DND-41 (cell line): ENCODE measurements at regions not wholly inside any gene's neighbourhood (a gene's known extent, or its start where the extent isn't known, plus 50 kb on each side); places are given as distances from the start of the nearest gene placed in this dataset.

Source experiments
- ATAC-seq: fragments of 200-7000 bp; cut with Tn5 transposase; 3 replicates; pipeline ENCODE4 v1.9.1; 2021; ENCODE audit warnings: low read depth; ENCODE audit not compliant: insufficient read depth
- DNase-seq: peaks from one replicate; pipeline ENCODE4 v3.0.0-alpha.2; 2020
- H2AFZ ChIP-seq: 2 replicates; pipeline ENCODE4 v1.6.0; 2012; ENCODE audit warnings: low read depth, low read length
- H3K27ac ChIP-seq: 2 replicates; pipeline ENCODE4 v1.5.1; 2012; ENCODE audit warnings: low read length, inconsistent platforms
- H3K27me3 ChIP-seq: fragments of 200-600 bp; sonication (generic); 2 replicates; pipeline ENCODE4 v1.6.0; 2012; ENCODE audit warnings: low read length, mild to moderate bottlenecking, inconsistent platforms; ENCODE audit not compliant: insufficient read depth, poor library complexity
- H3K36me3 ChIP-seq: 2 replicates; pipeline ENCODE4 v1.5.1; 2012; ENCODE audit warnings: low read length, inconsistent platforms; ENCODE audit not compliant: insufficient read depth
- H3K4me1 ChIP-seq: 2 replicates; pipeline ENCODE4 v1.5.1; 2012; ENCODE audit warnings: mild to moderate bottlenecking, low read length; ENCODE audit not compliant: insufficient read depth
- H3K4me2 ChIP-seq: 2 replicates; pipeline ENCODE4 v1.6.0; 2012; ENCODE audit warnings: mild to moderate bottlenecking, moderate library complexity, low read length, inconsistent platforms; ENCODE audit not compliant: insufficient read depth
- H3K4me3 ChIP-seq, 2 experiments: fragments of 200-600 bp in 1 of 2; shearing (Covaris generic) in 1 of 2; 2 replicates each; pipeline ENCODE4 v1.5.1; 2012 to 2016; ENCODE audit warnings: inconsistent platforms in 2 of 2, low read length in 2 of 2, mild to moderate bottlenecking in 2 of 2, low read depth in 1 of 2, moderate library complexity in 1 of 2
- H3K79me2 ChIP-seq: 2 replicates; pipeline ENCODE4 v1.6.0; 2012; ENCODE audit warnings: low read length, inconsistent platforms; ENCODE audit not compliant: insufficient read depth
- H3K9ac ChIP-seq: 2 replicates; pipeline ENCODE4 v1.6.0; 2012; ENCODE audit warnings: low read depth, mild to moderate bottlenecking, inconsistent platforms, low read length, moderate library complexity
- H3K9me3 ChIP-seq: 2 replicates; pipeline ENCODE4 v1.5.1; 2012; ENCODE audit warnings: low read length, moderate library complexity, mild to moderate bottlenecking, inconsistent platforms; ENCODE audit not compliant: insufficient read depth, severe bottlenecking
- H4K20me1 ChIP-seq: 2 replicates; pipeline ENCODE4 v1.6.0; 2012; ENCODE audit warnings: low read length; ENCODE audit not compliant: insufficient read depth
- CTCF ChIP-seq: IDR thresholded peaks from 2 replicates; pipeline ENCODE4 v1.5.1; 2012; ENCODE audit warnings: borderline replicate concordance, low read length, moderate library complexity, mild to moderate bottlenecking; ENCODE audit not compliant: poor library complexity, severe bottlenecking; ENCODE audit errors: extremely low read depth
- EZH2 ChIP-seq: IDR thresholded peaks from 3 replicates; pipeline ENCODE4 v1.6.1; 2012; ENCODE audit warnings: borderline replicate concordance, low read depth, mild to moderate bottlenecking, moderate library complexity, low read length, inconsistent platforms; ENCODE audit not compliant: severe bottlenecking

DNA sequence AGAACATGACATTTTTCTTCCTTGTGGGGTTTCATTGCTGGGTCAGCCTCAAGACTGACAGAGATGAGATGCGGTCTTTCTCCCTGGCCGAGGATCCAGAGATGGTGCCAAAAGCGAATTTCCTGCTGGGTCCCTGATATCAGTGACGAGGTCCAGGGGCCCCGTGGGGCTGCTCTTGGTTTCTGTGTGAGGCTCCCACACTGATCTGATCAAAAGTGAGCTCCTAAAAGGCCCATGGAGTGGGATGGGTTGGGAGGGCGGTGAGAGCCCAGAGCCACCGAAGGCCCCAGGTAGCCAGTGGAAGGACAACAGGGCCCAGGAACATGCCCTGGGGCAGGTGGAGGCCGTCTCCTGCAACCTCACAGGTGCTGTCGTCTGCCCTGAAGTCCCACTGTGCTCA, 208.4 kb upstream of the CDH4 start:
- no peaks in the 10 kb centered on the region for H3K79me2 ChIP-seq
- no peak overlapping the region for H3K4me3 ChIP-seq
- DNase-seq (no peak), ATAC-seq (no peak)
- no peaks in the 10 kb centered on the region for H3K36me3 ChIP-seq
- no peak overlapping the region for H3K4me2 ChIP-seq
- no peaks in the 10 kb centered on the region for H3K27me3 ChIP-seq
- no peaks in the 10 kb centered on the region for H3K4me1 ChIP-seq
- TF ChIP-seq EZH2 (no peak), CTCF (no peak)
- no peak overlapping the region for H3K27ac ChIP-seq
- no peak overlapping the region for H3K9ac ChIP-seq
- no peak overlapping the region for H2AFZ ChIP-seq
- no peaks in the 10 kb centered on the region for H4K20me1 ChIP-seq
- H3K9me3 ChIP-seq = no peaks in the 10 kb centered on the region

DNA sequence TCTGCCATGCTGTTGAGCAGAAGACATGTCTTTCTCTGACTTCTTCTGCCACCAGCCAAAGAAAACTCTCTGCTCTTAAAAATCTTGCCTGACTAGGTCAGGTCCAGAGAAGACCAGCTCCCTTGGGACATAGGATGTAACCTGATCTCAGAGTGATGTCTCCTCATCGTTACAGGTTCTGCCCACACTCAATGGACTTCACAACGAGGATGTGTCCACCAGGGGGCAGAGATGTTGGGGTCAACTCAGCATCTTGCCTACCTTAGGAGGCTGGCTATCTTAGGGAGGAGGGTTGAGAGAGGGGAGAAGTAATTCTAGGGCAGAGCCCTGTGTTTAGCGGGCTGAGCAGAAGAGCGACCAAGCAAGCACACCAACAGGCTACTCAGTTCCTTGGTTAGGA, 207.6 kb upstream of the CDH4 start:
- Histone ChIP-seq H3K79me2 (no peaks in the 10 kb centered on the region), H3K27me3 (no peaks in the 10 kb centered on the region), H4K20me1 (no peaks in the 10 kb centered on the region), H2AFZ (no peak overlapping the region), H3K9me3 (no peaks in the 10 kb centered on the region), H3K36me3 (no peaks in the 10 kb centered on the region), H3K4me3 (no peak overlapping the region), H3K4me2 (no peak overlapping the region), H3K27ac (no peak overlapping the region), H3K9ac (no peak overlapping the region), H3K4me1 (no peaks in the 10 kb centered on the region)
- no peak for ATAC-seq
- DNase-seq = no peak
- TF ChIP-seq EZH2 (no peak), CTCF (peak; percentile 31)

- no peak overlapping the region for H3K27ac ChIP-seq
- no peaks in the 10 kb centered on the region for H4K20me1 ChIP-seq
- no peak overlapping the region for H2AFZ ChIP-seq
- TF ChIP-seq EZH2 (no peak), CTCF (no peak)
- H3K9me3 ChIP-seq = no peaks in the 10 kb centered on the region
- no peak overlapping the region for H3K4me2 ChIP-seq
- no peak for ATAC-seq
- no peaks in the 10 kb centered on the region for H3K79me2 ChIP-seq
- no peaks in the 10 kb centered on the region for H3K36me3 ChIP-seq
- no peaks in the 10 kb centered on the region for H3K27me3 ChIP-seq
- H3K9ac ChIP-seq = no peak overlapping the region
- no peak overlapping the region for H3K4me3 ChIP-seq
- DNase-seq = no peak
- H3K4me1 ChIP-seq = no peaks in the 10 kb centered on the region
Observed at GRCh38 chr20:61045091-61045490, 207.0 kb upstream of the CDH4 start.

DNA sequence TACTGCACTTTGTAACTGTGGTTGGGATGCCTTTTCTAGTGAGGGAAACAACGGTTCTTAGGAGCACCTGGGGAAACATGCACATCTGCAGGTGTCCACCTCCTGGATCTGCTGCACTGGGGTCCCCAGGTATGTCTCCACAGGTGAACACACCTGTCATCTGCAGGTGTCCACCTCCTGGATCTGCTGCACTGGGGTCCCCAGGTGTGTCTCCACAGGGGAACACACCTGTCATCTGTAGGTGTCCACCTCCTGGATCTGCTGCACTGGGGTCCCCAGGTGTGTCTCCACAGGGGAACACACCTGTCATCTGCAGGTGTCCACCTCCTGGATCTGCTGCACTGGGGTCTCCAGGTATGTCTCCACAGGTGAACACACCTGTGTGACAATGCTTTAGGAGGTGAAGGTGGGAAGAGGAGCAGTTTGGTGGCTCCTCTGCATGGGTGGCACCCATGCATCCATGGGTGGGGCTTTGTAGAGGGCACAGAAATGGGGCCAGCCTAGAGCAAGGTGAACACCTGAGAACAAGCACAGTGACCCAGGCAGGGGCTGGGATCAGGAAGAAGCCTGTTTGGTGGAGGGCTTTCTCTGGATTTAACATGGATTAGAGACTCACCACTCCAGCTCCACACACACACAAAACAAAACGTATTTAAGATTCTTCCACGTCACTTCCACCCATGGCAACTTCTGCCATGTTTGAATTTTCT, 206.0 kb upstream of the CDH4 start:
- Histone ChIP-seq H4K20me1 (no peaks in the 10 kb centered on the region), H3K27me3 (no peaks in the 10 kb centered on the region)
- ATAC-seq = no peak

More for the DNA sequence above, 206.0 kb upstream of the CDH4 start:
- Histone ChIP-seq H2AFZ (no peak overlapping the region), H3K79me2 (no peaks in the 10 kb centered on the region), H3K27ac (no peak overlapping the region), H3K9ac (no peak overlapping the region), H3K36me3 (no peaks in the 10 kb centered on the region), H3K4me1 (no peaks in the 10 kb centered on the region), H3K4me3 (no peak overlapping the region), H3K9me3 (no peaks in the 10 kb centered on the region), H3K4me2 (no peak overlapping the region)
- no peak for DNase-seq
- TF ChIP-seq CTCF = no peak
- TF ChIP-seq EZH2 = no peak
